ENCODE measurements at regions not wholly inside any gene's neighbourhood (a gene's known extent, or its start where the extent isn't known, plus 50 kb on each side); places are given as distances from the start of the nearest gene placed in this dataset.

DNA sequence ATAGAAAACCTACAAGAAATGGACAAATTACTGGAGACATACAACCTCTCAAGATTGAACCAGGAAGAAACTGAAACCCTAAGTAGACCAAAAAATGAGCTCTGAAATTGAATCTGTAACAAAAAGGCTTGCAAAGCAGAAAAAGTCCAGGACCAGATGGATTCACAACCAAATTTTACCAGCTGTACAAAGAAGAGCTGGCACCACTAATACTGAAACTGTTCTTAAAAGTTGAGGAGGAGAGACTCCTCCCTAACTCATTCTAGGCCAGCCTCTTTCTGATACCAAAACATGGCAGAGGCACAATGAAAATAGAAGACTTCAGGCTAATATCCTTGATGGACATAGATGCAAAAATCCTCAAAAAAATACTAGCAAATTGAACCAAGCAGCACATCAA, 542.3 kb downstream of the CYLC2 start:
- no peak for TF ChIP-seq CTCF (optimal IDR thresholded peaks at IDR 0.05 in 1 of 3, IDR thresholded peaks at IDR 0.05 in 1 of 3, conservative IDR thresholded peaks at IDR 0.05 in 1 of 3; ENCODE audit: extremely low read depth in 1 of 3, insufficient read depth in 2 of 3, low read length in 3 of 3)
- no peak for TF ChIP-seq EZH2 (IDR thresholded peaks at IDR 0.05; ENCODE audit: low read length)

Data from keratinocyte (primary cell).